HG02884 (cell line): ENCODE measurements at regions not wholly inside any gene's neighbourhood (a gene's known extent, or its start where the extent isn't known, plus 50 kb on each side); places are given as distances from the start of the nearest gene placed in this dataset.

ENCODE experiments used
- ATAC-seq: cut with Tn5 transposase; IDR thresholded peaks from one replicate; pipeline ENCODE4 v1.9.1; 2021; ENCODE audit warnings: mild to moderate bottlenecking, moderate library complexity; ENCODE audit not compliant: unreplicated experiment

- no peak for ATAC-seq
Measured at GRCh38 chrX:10893366-10893765, 217.8 kb upstream of the HCCS start.

- ATAC-seq: no peak
Measured at GRCh38 chrX:10893976-10894375, 217.2 kb upstream of the HCCS start.

GRCh38 chrX:10897768-10898167, 213.4 kb upstream of the HCCS start:
- no peak for ATAC-seq

DNA sequence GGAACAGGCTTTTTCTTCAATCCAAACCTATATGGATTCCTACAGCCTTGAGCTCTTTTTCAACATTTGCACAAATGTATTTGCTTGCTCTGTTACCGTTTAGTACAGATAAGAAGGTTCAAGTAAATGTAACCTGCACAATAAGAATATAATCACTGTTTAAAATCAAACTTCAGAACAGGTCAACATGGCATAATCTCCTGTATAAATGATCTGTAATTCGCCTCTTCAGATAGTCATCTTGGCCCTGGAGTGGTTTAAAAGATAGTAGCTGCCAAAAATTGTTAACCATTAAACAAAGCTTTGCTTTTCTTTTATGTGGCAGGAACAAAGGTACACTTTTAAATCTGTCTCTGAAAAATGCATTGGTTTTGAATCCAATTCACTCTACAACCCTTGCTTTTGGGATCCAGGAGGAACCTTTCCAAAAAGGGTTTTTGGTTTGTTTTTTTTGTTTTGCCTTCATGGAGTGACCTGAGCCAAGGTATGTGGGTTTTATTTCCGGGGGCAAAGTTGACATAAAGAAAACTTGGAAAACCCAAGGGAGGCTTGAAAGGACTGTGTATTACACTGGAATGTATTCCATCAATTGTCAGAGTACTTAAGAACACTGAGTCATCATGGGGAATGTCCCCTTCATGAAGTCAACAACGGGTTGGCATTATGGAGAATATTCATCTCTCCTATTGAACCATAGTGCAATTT, 210.4 kb upstream of the HCCS start:
- no peak for ATAC-seq

DNA sequence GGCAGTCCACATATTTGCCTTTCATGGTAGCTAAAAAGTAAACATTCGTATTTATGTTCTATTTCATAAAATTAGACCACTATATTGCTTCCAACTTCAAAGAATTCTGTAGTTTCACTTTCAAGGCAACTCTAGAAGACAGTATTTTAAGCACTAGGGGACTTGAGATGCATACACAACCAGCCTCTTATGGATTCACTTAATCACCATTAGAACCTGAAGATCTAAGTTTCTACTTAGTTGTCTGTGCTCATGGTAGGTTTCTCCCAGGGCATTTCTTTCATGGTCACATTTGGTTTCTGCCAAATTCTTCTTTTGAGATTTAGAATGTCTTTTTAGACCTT, 209.9 kb upstream of the HCCS start:
- ATAC-seq: no peak

DNA sequence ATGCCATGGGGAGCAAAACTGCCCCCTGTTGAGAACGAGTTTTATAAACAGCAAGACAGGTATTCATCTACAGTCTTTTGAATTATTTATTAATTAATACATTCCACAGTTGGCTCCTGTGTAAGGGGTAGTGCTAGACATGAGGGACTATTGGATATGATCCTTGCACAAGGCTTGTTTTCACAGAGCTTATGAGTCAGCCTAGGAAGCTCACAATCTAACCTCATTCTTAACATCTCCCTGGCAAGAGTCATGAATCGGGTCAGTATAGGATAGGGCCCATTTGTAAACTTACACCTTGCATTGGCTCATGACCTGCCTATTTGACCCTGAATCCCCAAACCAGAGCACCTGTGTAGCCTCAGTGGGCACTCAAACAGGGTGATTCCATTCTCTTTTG, 209.1 kb upstream of the HCCS start:
- ATAC-seq: no peak

DNA sequence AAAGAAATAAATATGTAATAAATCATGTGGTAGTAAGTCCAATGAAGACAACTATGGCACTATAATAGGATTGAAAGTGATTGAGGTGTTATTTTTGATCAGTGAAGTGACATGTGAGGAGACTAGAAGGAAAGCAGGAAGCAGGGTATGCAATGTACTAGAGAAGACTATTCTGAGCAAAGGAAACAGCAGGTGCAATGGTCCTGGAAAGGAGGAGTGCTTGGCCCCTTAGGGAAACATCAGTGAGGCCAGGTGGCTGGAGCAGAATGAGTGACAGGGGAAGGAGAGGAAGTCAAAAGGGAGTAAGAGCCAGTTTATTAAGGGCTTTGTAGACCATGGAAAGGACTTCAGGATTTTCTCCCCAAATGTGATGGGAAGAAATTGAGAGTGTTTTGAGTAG, 207.6 kb upstream of the HCCS start:
- no peak for ATAC-seq

DNA sequence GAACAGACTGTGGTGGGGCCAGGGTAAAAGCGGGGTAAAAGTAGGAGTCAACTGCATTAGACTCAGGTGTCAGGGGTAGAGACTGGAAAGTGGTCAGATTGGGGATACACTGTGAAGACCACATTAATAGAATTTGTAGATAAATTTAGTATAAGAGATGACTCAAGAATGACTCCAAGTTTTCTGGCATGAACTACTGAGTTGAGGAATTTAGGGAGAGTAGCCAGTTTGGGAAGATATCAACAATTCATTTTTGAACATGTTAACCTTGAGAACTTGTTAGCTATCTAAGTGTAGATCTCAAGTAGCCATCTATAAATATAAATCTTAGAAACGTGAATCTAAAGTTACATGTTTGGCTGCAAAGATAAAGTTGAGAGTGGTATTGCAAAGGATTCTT, 206.9 kb upstream of the HCCS start:
- ATAC-seq: no peak

DNA sequence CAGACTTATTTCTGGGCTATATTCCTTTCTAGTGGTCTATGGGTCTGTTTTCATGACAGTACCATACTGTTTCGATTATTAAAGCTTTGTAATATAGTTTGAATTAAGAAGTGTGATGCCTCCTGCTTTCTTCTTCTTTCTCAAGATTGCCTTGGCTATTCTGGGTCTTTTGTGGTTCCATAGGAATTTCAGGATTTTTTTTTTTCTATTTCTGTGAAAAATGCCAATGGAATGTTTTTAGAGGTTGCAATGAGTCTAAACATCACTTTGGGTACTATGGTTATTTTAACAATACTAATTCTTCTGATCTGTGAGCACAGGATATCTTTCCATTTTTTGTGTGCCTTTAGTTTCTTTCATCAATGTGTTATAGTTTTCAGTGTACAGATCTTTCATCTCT, 204.3 kb upstream of the HCCS start:
- ATAC-seq: no peak

- no peak for ATAC-seq
Measured at GRCh38 chrX:10922159-10922558, 189.0 kb upstream of the HCCS start.

GRCh38 chrX:10922835-10923234, 188.3 kb upstream of the HCCS start:
- ATAC-seq: no peak

DNA sequence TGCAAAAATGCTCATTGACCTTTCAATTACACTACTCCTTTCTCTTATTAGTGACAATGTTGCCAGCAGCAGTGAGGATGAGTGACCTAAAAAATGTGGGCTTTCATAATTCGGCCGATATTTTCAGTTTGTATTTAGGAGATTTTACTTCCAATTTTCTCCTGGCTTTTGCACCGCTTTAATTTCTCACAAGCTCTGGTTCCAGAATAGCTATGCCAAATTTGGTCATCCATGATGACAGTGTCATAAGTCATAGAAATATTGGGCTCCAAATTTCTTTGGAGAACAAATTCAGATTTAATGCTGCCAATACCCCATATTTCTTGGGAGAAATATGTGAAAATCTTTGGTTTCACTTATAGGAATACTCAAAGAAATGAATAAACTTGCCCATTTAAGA, 187.7 kb upstream of the HCCS start:
- no peak for ATAC-seq

- no peak for ATAC-seq
Measured at GRCh38 chrX:10926404-10926803, 184.7 kb upstream of the HCCS start.

- ATAC-seq: no peak
Measured at GRCh38 chrX:10926891-10927290, 184.2 kb upstream of the HCCS start.

GRCh38 chrX:10929747-10930146, 181.4 kb upstream of the HCCS start:
- no peak for ATAC-seq

GRCh38 chrX:10930151-10930550, 181.0 kb upstream of the HCCS start:
- no peak for ATAC-seq

GRCh38 chrX:10931976-10932375, 179.2 kb upstream of the HCCS start:
- no peak for ATAC-seq

DNA sequence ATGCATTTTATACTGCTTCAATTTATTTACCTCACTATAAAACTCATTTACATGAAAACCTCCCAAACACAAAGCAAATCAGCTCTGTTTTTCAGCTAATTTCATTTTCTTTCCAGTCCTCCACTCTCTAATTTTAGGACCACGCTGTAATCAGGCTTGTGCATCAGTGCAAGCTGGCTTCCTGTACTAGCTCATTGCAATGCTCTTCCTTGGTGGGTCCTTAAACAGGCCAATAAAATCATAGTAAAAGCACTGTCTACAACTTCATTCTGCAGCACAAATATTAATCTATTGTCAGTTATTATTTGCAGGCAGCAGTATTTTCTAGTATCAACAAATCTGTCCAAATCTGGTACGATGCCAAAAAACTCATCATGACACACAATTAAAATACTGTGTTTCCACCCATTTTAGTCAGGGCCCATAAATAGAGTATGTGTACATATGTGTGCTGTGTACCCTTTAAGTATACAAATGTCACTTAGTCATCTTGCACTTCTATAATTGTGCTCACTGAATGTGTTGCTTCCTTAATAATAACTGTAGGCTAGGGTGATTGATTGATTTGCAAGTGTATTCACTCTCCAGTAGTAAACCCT, 178.2 kb upstream of the HCCS start:
- no peak for ATAC-seq

DNA sequence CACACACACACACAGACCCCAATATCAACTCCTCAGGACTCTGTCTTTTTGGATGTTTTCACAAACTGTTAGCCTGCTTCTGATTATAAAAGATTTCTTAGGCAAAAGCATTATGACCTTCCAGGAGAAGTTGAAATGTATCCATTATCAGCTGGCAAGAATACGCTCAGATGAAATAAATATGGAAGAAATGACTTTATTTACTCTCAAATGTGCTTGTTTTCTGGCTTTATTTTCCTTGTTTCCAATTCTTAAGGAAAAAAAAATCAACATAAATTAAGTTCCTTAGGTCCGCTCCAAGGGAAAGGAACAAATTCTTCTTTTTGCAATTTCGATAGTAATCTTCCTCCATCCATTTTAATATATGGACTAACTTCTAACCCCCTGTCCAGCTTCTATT, 175.6 kb upstream of the HCCS start:
- no peak for ATAC-seq

- ATAC-seq: no peak
Measured at GRCh38 chrX:10936976-10937375, 174.2 kb upstream of the HCCS start.

DNA sequence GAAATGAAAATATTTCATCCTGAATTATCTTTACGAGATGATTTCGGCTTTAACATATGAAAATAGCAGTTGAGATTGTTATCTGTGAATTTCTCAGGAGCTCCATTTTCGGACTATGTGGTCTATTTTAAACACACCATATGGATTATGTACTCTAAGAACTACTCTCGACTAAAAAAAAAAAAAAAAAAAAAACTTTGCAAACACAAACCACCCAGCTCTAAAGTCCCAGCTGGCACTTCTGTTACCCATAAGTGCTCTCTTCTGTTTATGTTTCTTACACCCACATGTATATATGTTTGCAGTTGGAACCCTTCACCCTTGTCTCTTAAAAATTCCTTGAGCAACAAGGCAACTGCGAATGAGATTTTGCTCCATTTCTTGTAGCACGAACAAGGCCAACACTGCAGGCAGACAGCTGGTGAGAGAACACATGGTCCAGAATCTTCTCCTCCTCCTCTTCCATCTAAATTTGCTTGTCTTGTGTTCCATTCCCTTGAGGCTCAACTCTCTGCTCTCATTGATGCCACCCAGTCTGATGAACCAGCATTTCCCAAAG, 172.7 kb upstream of the HCCS start:
- ATAC-seq: no peak

GRCh38 chrX:10939424-10939823, 171.7 kb upstream of the HCCS start:
- no peak for ATAC-seq
